ENCODE measurements at regions not wholly inside any gene's neighbourhood (a gene's known extent, or its start where the extent isn't known, plus 50 kb on each side); places are given as distances from the start of the nearest gene placed in this dataset.

DNA sequence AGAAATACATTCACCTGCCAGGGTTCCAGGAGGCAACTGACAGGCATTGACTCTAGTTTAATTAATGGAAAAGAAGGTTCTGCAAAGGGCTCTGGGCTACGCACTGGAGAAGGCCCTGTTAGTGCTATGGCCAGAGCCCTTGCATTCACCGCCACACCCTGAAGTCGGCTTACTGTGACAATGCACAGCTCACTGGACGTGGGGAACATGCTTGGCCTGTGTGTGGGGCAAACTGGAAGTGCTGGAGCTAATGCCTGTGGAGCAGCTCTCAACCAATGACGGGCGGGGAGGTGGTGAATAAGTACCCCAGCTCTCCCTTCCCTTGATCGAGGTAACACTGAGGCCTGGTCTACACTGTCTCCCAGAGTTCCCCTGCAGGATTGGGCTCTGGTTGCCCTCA lies 209.8 kb downstream of the HAUS1 start:
- Histone ChIP-seq H3K36me3 (ENCODE audit: control insufficient read depth in 1 of 2, insufficient read depth in 2 of 2, low read length in 2 of 2) (no peaks in the 10 kb centered on the region), H3K9me3 (ENCODE audit: control insufficient read depth in 1 of 2, insufficient read depth in 1 of 2, low read depth in 1 of 2, low read length in 2 of 2) (no peaks in the 10 kb centered on the region), H4K20me1 (ENCODE audit: insufficient read depth) (no peaks in the 10 kb centered on the region), H3K4me3 (replicated peaks in 1 of 2; ENCODE audit: low read depth in 1 of 2, low read length in 2 of 2) (no peak overlapping the region), H3K9me2 (ENCODE audit: insufficient read depth) (no peaks in the 10 kb centered on the region), H3K79me2 (ENCODE audit: insufficient read depth, low read length) (no peaks in the 10 kb centered on the region), H3K27ac (ENCODE audit: low read depth, low read length) (no peak overlapping the region), H3K4me2 (ENCODE audit: low read length) (no peak overlapping the region), H3K9ac (ENCODE audit: low read length) (no peak overlapping the region), H2AFZ (ENCODE audit: low read depth, low read length, poor library complexity, severe bottlenecking) (no peak overlapping the region), H3K4me1 (ENCODE audit: control insufficient read depth in 1 of 2, insufficient read depth in 2 of 2, low read length in 2 of 2) (no peaks in the 10 kb centered on the region), H3K27me3 (ENCODE audit: insufficient read depth, low read length) (no peaks in the 10 kb centered on the region)
- no TSS peak for BruUV-seq (replicated peaks)
- DNase-seq (ENCODE audit: low read depth, low spot score) (no peak), ATAC-seq (no peak)
- intact Hi-C loops (cut with micrococcal nuclease): no loop called here
- POLR2A ChIA-PET: no interaction called here
- TF ChIP-seq YY1 (IDR thresholded peaks at IDR 0.05; ENCODE audit: extremely low read depth, insufficient replicate concordance, low read depth, low read length) (no peak), JUND (IDR thresholded peaks at IDR 0.05) (no peak), ZNF274 (IDR thresholded peaks at IDR 0.05; ENCODE audit: low read depth, low read length) (no peak), SIN3A (IDR thresholded peaks at IDR 0.05; ENCODE audit: low read depth) (no peak), ZFX (IDR thresholded peaks at IDR 0.05) (no peak)
- TF ChIP-seq, protein P1, sequence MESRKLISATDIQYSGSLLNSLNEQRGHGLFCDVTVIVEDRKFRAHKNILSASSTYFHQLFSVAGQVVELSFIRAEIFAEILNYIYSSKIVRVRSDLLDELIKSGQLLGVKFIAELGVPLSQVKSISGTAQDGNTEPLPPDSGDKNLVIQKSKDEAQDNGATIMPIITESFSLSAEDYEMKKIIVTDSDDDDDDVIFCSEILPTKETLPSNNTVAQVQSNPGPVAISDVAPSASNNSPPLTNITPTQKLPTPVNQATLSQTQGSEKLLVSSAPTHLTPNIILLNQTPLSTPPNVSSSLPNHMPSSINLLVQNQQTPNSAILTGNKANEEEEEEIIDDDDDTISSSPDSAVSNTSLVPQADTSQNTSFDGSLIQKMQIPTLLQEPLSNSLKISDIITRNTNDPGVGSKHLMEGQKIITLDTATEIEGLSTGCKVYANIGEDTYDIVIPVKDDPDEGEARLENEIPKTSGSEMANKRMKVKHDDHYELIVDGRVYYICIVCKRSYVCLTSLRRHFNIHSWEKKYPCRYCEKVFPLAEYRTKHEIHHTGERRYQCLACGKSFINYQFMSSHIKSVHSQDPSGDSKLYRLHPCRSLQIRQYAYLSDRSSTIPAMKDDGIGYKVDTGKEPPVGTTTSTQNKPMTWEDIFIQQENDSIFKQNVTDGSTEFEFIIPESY (IDR thresholded peaks at IDR 0.05; ENCODE audit: extremely low read depth, insufficient replicate concordance, low read length): no peak
- CTCF ChIA-PET: no interaction called here
- RAD21 ChIA-PET (ENCODE audit: low non-redundant PET in 1 of 2, low total read pairs in 2 of 2, uncharacterized antibody in 2 of 2, unreplicated experiment in 2 of 2): no interaction called here

DNA sequence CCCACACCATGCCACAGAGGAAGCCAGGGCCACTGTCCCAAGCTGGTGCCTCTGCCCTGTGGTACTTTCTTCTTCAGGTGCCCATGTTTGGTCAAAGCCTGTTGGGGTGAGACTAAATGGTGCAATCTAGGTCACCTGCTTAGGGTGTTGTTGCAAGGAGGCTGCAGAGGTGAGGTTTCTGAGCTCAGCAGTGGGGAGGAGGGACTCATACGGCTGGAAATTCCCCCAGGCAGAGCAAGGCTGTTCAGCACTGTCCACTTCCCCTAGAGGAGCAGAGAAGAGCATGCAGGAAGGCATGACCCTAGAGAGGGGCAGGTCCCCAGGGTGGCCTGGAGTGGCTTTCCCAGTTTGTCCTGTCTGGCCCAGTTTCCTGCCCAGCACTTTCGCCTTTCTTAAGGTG lies 211.0 kb downstream of the HAUS1 start:
- no peaks in the 10 kb centered on the region for H3K79me2 ChIP-seq (ENCODE audit: insufficient read depth, low read length)
- H3K9ac ChIP-seq (ENCODE audit: low read length): no peak overlapping the region
- H4K20me1 ChIP-seq (ENCODE audit: insufficient read depth): no peaks in the 10 kb centered on the region
- H3K4me2 ChIP-seq (ENCODE audit: low read length): no peak overlapping the region
- POLR2A ChIA-PET: no interaction called here
- no peak overlapping the region for H2AFZ ChIP-seq (ENCODE audit: low read depth, low read length, poor library complexity, severe bottlenecking)
- CTCF ChIA-PET: no interaction called here
- ATAC-seq (no peak), DNase-seq (ENCODE audit: low read depth, low spot score) (no peak)
- H3K9me3 ChIP-seq (ENCODE audit: control insufficient read depth in 1 of 2, insufficient read depth in 1 of 2, low read depth in 1 of 2, low read length in 2 of 2): no peaks in the 10 kb centered on the region
- intact Hi-C loops (cut with micrococcal nuclease): no loop called here
- TF ChIP-seq JUND (IDR thresholded peaks at IDR 0.05): no peak
- TF ChIP-seq, protein P2, sequence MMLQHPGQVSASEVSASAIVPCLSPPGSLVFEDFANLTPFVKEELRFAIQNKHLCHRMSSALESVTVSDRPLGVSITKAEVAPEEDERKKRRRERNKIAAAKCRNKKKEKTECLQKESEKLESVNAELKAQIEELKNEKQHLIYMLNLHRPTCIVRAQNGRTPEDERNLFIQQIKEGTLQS (IDR thresholded peaks at IDR 0.05): no peak
- TF ChIP-seq POLR2AphosphoS5 (IDR thresholded peaks at IDR 0.05; ENCODE audit: low read depth, low read length): no peak
- TF ChIP-seq RAD21 (IDR thresholded peaks at IDR 0.05; ENCODE audit: low read depth): no peak
- no peak for TF ChIP-seq TCF7L2 (IDR thresholded peaks at IDR 0.05; ENCODE audit: borderline replicate concordance, extremely low read depth, insufficient read depth, insufficient read length)
- no peak for TF ChIP-seq EZH2 (IDR thresholded peaks at IDR 0.05)
- TF ChIP-seq POLR2A (IDR thresholded peaks at IDR 0.05; ENCODE audit: borderline replicate concordance, extremely low read depth, insufficient read depth, insufficient read length): no peak
- no peak for TF ChIP-seq CTCF (IDR thresholded peaks at IDR 0.05 in 2 of 3, conservative IDR thresholded peaks at IDR 0.05 in 1 of 3; ENCODE audit: borderline replicate concordance in 1 of 3, insufficient read depth in 1 of 3, low read depth in 2 of 3, low read length in 2 of 3)
- TF ChIP-seq CBX3 (IDR thresholded peaks at IDR 0.05; ENCODE audit: low read depth): no peak
- no peaks in the 10 kb centered on the region for H3K36me3 ChIP-seq (ENCODE audit: control insufficient read depth in 1 of 2, insufficient read depth in 2 of 2, low read length in 2 of 2)
- no peaks in the 10 kb centered on the region for H3K27me3 ChIP-seq (ENCODE audit: insufficient read depth, low read length)
- no TSS peak for BruUV-seq (replicated peaks)
- no peaks in the 10 kb centered on the region for H3K4me1 ChIP-seq (ENCODE audit: control insufficient read depth in 1 of 2, insufficient read depth in 2 of 2, low read length in 2 of 2)
- H3K9me2 ChIP-seq (ENCODE audit: insufficient read depth): no peaks in the 10 kb centered on the region
- RAD21 ChIA-PET (ENCODE audit: low non-redundant PET in 1 of 2, low total read pairs in 2 of 2, uncharacterized antibody in 2 of 2, unreplicated experiment in 2 of 2): no interaction called here
- H3K4me3 ChIP-seq (replicated peaks in 1 of 2; ENCODE audit: low read depth in 1 of 2, low read length in 2 of 2): no peak overlapping the region
- H3K27ac ChIP-seq (ENCODE audit: low read depth, low read length): no peak overlapping the region

All from HCT116 (cell line).